ENCODE measurements at regions not wholly inside any gene's neighbourhood (a gene's known extent, or its start where the extent isn't known, plus 50 kb on each side); places are given as distances from the start of the nearest gene placed in this dataset.

DNA sequence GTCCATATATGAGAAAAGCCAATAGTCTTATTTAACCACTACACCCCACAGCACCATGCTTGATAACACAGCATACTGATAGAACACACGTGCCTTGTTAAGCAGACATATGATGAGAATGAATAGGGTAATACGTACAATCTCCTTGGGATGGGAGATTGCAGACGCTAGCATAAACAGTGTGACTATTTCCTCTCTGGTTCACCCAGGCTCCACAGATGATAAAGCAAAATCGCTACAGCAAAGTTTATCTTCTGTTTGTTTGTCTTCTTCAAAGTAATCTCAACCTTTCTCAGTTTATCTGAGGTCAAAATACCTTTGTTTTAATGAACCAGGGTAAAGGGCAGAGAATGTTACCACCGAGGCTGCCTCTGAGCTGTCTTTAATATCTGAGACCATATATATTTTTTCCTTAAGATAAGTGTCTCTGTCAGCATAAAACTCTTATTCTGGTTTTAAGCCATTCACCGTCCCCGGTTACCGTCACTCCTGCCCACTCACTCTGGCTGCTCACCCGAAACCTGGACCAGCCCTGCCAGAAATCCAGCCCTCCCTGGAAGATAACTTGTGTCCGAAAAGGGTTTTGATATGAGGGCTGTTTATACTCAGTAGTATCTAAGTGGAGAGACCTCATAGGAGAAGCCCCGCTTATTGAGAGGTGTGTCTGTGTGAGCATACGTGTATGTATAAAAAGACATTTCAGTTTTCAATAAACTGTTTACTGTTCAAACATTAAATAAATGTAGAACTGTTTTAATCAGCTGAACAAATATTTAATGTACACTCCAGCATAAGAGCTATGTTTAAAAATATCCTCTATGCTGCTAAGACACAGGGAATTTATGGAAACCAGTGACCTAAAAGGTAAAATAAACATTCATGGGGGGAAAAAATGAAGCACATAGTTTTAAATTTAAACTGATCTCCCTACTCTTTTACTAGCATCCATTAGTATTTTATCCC lies 465.4 kb downstream of the RASEF start:
- Mint-ChIP-seq H3K4me1 (no peaks in the 10 kb centered on the region), H3K4me3 (no peak overlapping the region), H3K27ac (no peak overlapping the region), H3K9me3 (peaks cover 0 to 5% of the 10 kb centered on the region in 2 donors), H3K27me3 (no peaks in the 10 kb centered on the region)
- ATAC-seq (no peak), DNase-seq (no peak)

DNA sequence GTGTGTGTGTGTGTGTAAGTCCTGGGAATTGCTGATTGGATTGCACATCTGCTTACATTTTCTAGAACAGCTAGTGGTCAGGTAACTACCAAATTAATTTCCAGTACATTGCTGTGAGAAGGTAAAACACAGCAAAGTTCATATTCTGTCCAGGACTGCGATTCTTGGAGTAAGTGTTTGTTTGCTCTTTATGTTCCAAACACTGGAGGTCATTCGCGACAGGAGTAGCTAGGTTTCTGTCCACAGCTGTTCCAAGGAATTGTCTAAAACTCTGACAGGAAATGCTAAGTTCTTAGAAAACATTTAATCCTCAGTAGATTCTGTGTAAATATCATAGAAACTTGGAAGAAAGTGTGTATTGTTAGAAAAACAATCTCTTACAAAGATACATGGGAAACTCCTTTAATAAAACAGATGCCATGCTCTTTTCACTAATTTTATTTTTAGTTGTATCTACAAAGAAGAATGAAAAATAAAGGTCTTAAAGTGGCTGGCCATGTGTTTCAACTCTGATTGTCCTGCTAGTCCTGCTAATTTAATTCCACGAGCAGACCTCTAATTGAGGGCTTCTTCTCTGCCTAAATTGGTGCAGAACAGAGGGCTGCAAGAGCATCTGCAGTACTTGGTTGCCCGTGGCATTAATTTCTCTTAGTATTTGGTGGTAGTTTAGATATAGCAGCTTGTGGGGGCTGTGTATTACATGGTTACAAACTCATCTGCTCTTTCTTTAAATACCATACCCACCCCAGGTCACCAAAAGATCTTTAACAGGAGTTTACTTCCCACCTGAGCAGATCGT lies 464.5 kb downstream of the RASEF start:
- H3K27me3 Mint-ChIP-seq = no peaks in the 10 kb centered on the region
- peaks cover 0 to 5% of the 10 kb centered on the region in 2 donors for H3K9me3 Mint-ChIP-seq
- no peak for ATAC-seq
- H3K4me1 Mint-ChIP-seq = no peaks in the 10 kb centered on the region
- H3K27ac Mint-ChIP-seq = no peak overlapping the region
- DNase-seq = no peak
- H3K4me3 Mint-ChIP-seq = no peak overlapping the region

DNA sequence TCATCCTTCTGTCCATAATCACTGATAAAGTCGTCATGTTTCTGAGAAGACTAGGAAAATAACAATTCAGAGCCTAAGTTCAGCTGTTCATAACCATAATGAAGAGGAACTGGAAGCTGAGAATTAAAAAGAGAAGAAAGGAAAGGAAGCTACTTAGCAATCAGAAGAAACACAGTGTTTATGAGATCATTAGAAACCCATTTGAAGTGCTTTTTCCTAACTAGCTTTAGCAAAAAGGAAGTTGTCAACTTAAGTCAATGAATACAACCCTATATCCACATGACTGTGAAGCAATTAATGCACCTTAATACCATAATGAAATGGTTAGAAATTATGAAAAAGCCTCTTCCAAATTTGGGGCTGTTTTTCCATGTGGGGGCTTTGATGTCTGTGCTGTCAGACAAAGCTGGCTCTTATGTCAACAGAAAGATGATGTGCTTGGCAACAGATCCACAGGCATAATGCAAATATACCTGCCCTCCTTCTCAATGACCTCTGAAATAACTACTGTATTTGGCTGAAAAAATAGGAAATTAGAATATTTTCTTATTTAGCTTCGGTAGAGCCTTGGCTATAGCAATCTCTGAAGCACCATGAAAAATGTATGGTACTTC lies 463.5 kb downstream of the RASEF start:
- Mint-ChIP-seq H3K4me3 (no peak overlapping the region), H3K27ac (no peak overlapping the region), H3K27me3 (no peaks in the 10 kb centered on the region), H3K4me1 (no peaks in the 10 kb centered on the region), H3K9me3 (peaks cover 0 to 5% of the 10 kb centered on the region in 2 donors)
- ATAC-seq (no peak), DNase-seq (no peak)

DNA sequence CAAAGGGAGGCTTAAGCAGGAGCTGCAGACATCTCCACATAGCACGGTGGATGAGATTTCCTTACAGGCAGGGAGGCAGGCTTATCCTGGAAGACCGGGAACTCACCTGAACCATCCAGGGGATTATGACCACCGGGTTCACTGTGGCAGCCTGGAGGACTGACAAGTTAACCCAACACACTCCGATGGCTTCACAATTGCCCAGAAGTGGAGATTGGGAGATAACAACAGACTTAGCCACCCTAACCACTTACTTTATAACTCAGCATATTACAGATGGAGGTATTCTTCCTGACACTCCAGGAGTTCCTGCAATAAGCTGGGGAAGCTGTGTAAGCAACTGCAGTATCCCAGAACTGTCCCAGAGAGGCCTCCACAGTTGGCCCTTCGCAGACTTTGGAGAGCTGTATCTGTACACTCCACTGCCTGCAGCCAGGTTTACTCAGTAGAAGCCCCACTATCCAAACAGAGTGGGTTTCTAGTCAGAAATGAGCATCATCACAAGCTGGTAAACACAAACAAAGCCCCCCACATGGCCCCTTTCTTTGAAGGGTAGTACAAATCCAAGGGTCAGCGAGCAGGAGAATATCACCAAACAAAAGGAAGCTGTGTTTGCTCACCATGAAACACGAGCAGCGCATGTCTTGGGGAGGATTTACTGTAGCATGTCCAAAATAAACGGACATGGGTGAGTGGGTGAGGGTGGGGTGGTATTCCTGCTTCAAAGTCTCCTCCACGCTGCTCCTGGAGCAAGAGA lies 462.2 kb downstream of the RASEF start:
- Mint-ChIP-seq H3K27ac (no peak overlapping the region), H3K4me3 (no peak overlapping the region), H3K4me1 (no peaks in the 10 kb centered on the region), H3K27me3 (no peaks in the 10 kb centered on the region), H3K9me3 (no peaks in the 10 kb centered on the region)
- no peak for DNase-seq
- no peak for ATAC-seq

DNA sequence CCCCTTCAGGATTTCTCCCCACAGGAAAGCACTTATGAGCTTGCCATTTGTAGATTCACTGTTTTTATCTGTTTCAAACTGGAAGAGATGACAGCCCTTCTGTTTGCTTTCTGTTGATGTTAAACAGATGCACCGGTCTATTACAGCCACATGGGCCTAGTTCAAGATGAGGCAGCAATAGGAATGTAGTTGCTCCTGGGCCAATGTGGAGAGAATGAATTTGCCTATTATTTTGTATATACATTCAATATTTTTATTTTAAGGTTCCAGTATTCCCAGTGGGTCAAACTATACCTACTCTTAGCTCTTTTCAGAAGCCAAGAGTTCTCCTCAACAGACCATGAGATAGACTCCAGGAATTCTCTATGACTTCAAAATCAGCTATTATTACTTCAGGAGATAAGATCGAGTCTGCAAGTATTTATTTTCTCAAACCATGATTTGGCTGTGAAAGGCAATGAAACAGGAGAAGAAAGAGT lies 461.6 kb downstream of the RASEF start:
- no peak overlapping the region for H3K27ac Mint-ChIP-seq
- DNase-seq = no peak
- no peaks in the 10 kb centered on the region for H3K9me3 Mint-ChIP-seq
- H3K4me1 Mint-ChIP-seq = no peaks in the 10 kb centered on the region
- no peak for ATAC-seq
- H3K27me3 Mint-ChIP-seq = no peaks in the 10 kb centered on the region
- H3K4me3 Mint-ChIP-seq = no peak overlapping the region

DNA sequence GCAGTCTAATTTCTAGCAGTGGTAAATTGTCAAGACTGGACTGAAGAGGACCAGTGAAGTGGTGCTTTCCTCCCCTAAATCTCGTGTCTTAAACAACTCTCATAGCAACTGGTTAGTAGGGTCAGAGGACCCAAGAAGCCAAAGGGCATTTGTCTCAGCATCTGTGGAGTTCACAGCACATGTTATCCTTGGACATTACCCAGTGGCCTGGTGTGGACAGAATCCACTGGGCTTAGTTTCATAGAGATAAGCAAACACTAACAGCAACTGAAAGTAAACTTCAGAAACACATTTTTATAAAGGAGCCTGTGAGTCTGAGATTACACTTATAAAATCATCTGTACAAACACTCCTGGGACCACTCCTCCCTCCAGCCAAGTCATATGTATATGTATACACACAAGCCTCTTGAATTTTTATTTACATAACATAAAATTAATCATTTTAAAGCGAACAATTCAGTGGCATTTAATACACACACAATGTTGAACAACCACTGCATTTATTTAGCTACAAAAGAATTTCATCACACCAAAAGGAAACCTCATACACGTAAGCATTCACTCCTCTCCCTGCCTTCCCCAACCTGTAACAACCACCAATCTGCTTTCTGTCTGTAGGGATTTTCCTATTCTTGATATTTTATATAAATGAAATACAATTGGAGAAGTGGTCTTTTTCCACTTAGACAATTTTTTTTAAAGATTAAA lies 457.8 kb downstream of the RASEF start:
- H3K4me1 Mint-ChIP-seq = no peaks in the 10 kb centered on the region
- no peak overlapping the region for H3K27ac Mint-ChIP-seq
- DNase-seq (no peak), ATAC-seq (no peak)
- no peaks in the 10 kb centered on the region for H3K27me3 Mint-ChIP-seq
- no peak overlapping the region for H3K4me3 Mint-ChIP-seq
- no peaks in the 10 kb centered on the region for H3K9me3 Mint-ChIP-seq

DNA sequence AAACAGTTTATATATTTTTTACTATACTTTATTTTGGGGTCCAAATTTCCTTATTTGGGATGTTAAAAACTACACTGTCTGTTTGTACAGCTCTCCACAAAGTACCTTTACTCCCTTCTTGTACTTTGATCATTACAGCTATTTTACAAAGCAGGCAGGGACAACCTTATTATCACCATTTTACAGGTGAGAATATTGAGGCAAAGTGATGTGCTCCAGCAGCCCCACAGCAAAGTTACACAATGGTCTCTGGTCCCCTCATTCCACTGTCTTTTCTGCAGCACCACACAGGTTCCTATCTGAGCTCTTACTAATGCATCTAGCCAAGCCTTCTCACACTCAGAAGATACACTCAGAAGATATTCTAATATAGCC lies 457.3 kb downstream of the RASEF start:
- Mint-ChIP-seq H3K27ac (no peak overlapping the region), H3K4me3 (no peak overlapping the region), H3K9me3 (no peaks in the 10 kb centered on the region), H3K4me1 (no peaks in the 10 kb centered on the region), H3K27me3 (no peaks in the 10 kb centered on the region)
- ATAC-seq (no peak), DNase-seq (no peak)

DNA sequence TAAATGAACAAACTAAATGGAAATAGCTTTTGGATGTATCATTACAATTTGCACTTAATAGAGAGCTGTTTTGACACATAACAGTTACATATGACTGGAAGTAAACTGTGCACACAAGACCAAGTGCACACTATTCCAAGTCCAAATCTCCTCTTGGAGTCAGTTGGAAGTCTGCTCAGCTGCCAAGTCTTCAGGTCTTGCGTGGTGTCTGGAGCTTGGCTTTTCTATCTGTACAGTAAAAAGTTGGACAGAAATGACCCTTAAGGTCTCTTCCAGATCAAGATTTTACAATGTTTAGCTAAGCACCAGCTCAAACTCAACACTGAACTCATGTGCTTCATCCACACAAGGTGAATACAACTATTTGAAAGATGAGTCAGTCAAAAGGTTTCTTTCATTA lies 456.9 kb downstream of the RASEF start:
- H3K4me3 Mint-ChIP-seq = no peak overlapping the region
- H3K4me1 Mint-ChIP-seq = no peaks in the 10 kb centered on the region
- DNase-seq (no peak), ATAC-seq (no peak)
- no peak overlapping the region for H3K27ac Mint-ChIP-seq
- H3K27me3 Mint-ChIP-seq = no peaks in the 10 kb centered on the region
- no peaks in the 10 kb centered on the region for H3K9me3 Mint-ChIP-seq

DNA sequence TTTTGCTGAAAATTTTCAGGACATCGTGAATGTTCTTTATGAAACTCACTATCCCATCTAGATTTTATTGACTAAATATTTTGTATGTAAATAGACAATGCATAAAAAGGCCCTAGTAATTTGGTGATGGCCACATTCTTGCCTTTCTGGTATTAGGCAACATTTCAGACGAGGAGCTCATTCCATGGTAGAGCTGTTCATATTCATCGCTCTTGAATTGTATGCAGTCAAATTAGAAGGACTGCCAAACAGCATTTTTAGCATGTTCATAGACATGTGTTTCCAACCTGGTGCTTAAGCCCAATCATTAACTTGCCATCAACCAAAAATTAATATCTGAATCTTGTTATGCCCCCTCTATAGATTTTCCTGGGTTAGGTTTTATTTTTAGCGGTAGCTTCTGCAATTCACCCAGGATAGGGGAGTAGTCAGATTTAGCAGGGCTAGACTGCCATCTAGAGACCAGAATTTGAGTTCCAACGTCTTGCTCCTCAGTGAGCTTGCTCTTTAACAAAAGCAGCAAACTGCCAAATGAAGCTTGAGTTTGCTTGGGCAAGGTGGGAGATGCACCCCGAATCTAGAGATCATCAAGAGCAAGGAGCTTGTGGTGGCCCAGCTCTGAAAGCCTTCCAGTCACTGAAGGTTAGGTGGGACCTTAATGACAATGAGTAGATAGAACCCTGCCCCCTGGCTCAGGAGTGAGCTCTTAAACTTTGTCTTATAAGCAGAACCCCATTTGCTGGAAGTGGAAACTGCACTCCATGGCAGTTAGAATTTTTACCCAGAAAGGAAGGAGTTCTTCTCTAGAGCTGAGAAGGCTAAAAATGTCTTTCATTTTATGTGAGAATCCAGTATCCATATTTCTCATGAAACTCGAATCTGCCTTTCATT lies 456.2 kb downstream of the RASEF start:
- no peak overlapping the region for H3K4me3 Mint-ChIP-seq
- H3K9me3 Mint-ChIP-seq = no peaks in the 10 kb centered on the region
- no peaks in the 10 kb centered on the region for H3K27me3 Mint-ChIP-seq
- no peak overlapping the region for H3K27ac Mint-ChIP-seq
- ATAC-seq (no peak), DNase-seq (peak in 1 of 2 donors; percentile 1)
- no peaks in the 10 kb centered on the region for H3K4me1 Mint-ChIP-seq

DNA sequence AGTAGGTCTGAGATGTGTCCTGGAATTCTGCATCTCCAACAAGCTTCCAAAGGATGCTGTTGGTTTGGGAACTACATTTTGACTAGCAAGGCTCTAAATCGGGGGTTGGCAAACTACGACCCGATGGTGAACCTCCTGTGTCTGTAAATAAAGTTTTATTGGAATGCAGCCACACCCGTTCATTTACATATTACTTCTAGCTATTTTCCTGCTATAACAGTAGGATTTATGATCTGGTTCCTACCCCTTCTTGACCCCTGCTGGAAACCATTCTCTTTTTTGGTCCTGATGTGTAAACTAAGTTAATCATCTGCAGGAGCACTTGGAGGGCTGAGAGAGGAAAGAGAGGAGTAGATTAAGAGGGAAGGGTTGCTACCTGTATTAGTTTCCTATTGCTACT lies 454.5 kb downstream of the RASEF start:
- no peak overlapping the region for H3K27ac Mint-ChIP-seq
- no peaks in the 10 kb centered on the region for H3K9me3 Mint-ChIP-seq
- no peak for ATAC-seq

DNA sequence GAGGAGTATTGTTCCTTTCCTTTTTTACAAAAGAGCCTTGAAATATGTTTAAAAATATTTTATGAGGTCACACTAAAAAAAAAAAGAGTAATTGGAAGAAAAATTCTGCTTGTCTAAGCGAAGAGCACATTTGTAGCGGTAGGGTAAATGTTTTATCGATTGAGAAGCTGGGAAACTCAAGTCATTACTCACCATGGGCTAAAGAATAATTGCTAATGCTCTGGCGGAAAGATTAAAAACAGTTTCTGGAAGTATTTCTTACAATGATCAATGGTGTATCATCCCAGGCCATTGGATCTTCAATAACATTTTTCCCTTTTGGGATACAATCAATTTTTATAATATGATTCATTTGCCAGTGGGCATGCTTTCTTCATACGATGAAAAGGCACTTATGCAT lies 450.0 kb downstream of the RASEF start:
- ATAC-seq = no peak
- H3K27ac Mint-ChIP-seq = no peak overlapping the region
- no peaks in the 10 kb centered on the region for H3K27me3 Mint-ChIP-seq
- no peak overlapping the region for H3K4me3 Mint-ChIP-seq
- no peaks in the 10 kb centered on the region for H3K4me1 Mint-ChIP-seq
- DNase-seq = no peak
- H3K9me3 Mint-ChIP-seq = peaks cover 4 to 5% of the 10 kb centered on the region in 2 donors

More for the DNA sequence above, 454.5 kb downstream of the RASEF start:
- no peak for DNase-seq
- Mint-ChIP-seq H3K27me3 (no peaks in the 10 kb centered on the region), H3K4me1 (no peaks in the 10 kb centered on the region), H3K4me3 (no peak overlapping the region)

DNA sequence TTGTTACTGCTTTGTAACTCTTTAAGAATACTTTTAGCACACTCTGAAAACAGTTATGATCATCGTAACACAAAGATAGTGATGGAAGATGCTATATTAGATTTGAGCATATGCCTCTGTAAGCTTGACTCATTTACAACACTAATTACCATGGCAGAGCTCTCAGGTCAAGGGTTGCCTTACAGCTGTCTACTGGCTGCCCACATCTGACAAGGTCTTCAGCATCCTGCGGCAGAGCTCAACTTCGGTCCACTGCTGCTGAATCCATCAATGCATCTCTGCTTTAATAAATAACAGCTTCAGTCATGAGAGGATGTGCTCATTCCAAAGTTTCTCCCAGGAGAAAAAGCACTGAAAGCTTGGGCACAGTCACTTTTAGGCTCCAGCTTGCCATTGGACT lies 449.4 kb downstream of the RASEF start:
- Mint-ChIP-seq H3K9me3 (peaks cover 5 to 7% of the 10 kb centered on the region in 2 donors), H3K27ac (no peak overlapping the region), H3K4me3 (no peak overlapping the region), H3K4me1 (no peaks in the 10 kb centered on the region), H3K27me3 (no peaks in the 10 kb centered on the region)
- ATAC-seq (no peak), DNase-seq (no peak)

DNA sequence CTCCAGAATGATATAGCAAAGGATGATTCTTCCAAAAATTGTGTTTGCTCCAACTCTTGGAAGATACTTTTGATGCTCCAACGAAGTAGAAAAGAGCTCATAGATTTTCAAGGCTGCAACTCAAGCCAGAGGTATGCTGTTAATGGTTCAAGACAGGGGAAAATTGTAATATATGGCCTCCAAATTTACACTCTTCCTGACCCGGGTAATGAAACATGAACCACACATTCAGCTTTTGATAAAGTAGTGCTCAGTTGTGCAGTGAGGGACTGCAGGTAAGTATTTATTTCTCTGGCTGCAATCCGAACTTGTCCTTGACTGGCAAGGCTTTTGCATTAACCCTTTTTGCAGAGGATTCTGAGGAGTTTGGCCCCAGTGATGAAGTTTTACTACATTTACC lies 446.4 kb downstream of the RASEF start:
- ATAC-seq (no peak), DNase-seq (no peak)
- H3K4me1 Mint-ChIP-seq = no peaks in the 10 kb centered on the region
- peaks cover 5 to 15% of the 10 kb centered on the region in 2 donors for H3K9me3 Mint-ChIP-seq
- no peak overlapping the region for H3K27ac Mint-ChIP-seq
- H3K27me3 Mint-ChIP-seq = no peaks in the 10 kb centered on the region
- no peak overlapping the region for H3K4me3 Mint-ChIP-seq

DNA sequence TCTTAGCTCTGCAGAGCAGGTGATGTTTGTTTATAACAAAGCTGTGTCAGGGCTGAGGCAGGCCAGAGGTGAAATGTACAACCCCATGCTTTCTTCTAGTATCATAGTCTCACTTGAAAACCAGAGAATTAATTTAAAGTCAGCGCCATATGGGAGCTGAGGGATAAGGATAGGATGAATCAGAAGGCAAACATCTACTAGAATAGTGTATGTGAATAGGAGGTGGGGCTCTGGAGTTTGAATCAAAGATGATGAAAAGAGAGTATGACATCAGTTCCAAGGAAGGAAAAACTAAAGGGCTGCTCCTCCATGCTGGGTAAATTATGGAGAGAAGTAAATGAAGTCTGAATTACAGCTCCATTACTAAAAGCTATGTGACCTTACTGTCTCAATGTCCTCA lies 441.5 kb downstream of the RASEF start:
- DNase-seq (no peak), ATAC-seq (no peak)
- Mint-ChIP-seq H3K4me3 (no peak overlapping the region), H3K27me3 (no peaks in the 10 kb centered on the region), H3K4me1 (no peaks in the 10 kb centered on the region), H3K9me3 (peaks cover 5 to 15% of the 10 kb centered on the region in 2 donors), H3K27ac (no peak overlapping the region)

All from stimulated activated naive CD8-positive, alpha-beta T cell treated with anti-CD3 and anti-CD28 coated beads, Interleukin-15, amount 100 ng/mL, for 72 hours (primary cell).